GM04504 (cell line): ENCODE measurements at regions not wholly inside any gene's neighbourhood (a gene's known extent, or its start where the extent isn't known, plus 50 kb on each side); places are given as distances from the start of the nearest gene placed in this dataset.
"Not testable (repeated sequence)": the region's sequence is repeated elsewhere in the genome, so short reads cannot be mapped to it uniquely, and the experiment has no call there.

Experiments used
- DNase-seq: peaks from one replicate; pipeline ENCODE4 v3.0.0-alpha.2; 2012; ENCODE audit warnings: low read depth

DNA sequence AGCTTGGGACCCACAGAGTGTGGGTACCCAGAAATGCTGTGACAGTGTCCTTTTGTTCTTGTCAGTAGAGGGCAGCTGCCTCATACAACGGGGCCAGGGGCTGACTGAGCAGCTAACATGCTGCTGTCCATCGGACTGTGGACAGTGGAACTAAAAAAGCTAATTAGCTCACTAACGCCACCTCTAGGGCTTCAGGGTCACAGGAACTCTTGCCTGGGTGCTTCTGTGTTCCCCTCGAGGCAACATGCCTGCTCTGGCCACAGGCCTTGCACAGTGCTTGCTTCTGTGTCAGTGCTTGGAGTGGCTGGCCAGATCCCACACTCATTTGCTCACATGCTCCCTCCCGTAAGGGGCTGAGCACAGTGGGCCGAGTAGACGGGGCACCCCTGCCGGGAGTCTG lies 377.0 kb downstream of the OLFM4 start:
- DNase-seq: no peak

DNA sequence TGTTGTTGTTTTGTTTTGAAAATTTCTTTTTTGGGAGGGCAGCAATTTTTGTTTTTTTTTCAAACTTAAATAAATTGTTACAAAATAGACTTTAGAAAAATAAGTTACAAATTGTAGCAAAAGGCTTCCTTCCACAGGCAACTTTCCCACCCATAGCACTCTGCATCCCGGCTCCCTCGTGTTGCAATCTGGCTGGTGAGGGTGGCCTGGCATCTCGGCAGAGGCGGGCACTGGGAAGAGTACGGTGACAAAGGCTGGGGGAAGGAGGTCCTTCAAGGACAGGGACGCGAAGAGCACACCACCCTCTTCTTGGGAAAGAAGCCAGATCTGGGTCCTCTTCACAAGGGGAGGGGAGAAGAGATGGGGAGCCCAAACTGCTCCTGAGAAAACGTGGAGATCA lies 379.7 kb downstream of the OLFM4 start:
- DNase-seq: no peak

DNA sequence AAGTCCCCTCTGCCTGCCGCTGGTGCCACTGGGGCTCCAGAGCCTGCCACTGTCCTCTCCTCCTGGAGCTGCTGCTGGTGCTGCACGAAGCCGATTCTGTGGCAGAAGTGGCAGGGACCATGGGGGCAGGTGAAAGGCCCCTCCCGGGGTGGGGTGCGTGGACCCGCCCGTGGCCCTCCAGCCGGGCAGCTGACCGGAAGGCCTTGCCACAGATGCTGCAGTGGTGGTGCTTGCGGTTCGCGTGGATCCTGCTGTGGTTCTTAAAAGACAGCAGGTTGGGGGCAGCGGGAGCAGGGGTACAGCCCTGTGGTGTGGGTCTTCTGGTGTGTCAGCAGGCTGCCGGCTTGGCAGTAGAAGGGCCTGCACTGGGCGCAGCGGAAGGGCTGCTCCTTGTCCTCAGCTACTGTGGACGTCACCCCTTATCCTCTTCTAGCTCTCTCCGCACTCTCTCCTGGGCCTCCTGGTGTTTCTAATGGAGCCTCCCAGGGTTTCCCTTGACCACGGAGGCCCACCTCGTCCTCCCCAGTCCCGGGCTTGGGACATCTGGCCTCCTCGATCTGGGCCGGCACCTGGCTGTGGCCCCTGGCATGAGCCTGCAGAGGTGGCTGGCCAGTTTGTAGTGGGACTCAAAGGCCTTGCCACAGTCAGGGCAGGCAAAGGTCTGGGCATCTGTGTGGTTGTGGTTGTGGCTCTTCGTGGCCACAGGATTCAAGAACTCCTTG lies 380.4 kb downstream of the OLFM4 start:
- no peak for DNase-seq

DNA sequence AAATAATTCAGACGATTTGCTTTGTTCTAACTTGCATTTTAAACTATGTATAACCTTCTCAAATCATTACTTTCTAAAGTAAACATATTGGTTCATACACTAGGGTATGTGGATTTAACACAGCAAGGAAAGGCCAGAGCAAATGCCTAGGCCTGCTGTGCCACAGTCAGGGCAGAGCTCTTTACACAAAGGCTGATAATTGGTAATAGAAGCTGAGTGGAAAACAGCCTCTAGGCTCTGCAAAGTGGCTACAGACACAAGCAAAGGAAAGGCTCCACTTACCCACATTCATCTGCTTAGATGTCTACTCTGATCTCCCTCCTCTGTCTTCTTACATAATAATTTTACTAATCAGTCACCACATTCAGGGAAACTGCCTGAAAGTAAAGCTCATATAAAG lies 382.9 kb downstream of the OLFM4 start:
- DNase-seq: no peak

DNA sequence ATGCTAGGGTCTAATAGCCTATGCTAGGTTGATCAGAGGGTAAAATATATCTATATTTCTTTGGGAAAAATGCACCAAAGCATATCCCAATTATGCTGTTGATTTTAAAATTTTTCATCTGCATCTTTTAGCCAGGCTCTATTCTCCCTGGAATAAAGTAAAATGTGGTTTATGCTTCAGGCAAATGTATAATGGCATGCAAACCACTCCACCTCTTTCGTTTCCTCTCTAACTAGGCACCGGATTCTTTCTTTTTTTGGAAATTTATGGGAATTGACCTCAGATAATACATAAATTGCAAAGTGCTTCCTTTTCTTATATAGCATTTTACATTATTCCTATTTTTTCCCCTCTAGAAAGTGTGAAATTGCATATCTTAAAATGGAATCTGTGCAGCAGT lies 386.5 kb downstream of the OLFM4 start:
- no peak for DNase-seq

DNA sequence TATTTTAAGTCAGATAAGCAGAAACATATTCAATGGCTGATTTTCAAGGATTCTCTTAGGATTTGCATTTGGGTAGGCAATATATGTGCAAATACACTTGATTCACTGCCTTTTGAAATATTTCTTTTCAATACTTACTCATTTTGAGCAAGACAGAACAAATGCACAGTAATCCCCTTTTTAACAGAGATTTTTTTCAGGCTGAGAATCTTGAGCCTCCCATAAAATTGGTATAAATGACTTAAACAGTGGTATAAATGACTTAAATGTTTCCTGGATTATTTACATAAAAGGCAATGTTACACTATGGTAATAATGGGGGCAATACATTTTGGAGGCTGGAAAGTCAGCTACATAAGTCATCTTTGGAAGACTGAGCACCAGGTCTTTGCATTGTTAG lies 389.0 kb downstream of the OLFM4 start:
- no peak for DNase-seq

DNA sequence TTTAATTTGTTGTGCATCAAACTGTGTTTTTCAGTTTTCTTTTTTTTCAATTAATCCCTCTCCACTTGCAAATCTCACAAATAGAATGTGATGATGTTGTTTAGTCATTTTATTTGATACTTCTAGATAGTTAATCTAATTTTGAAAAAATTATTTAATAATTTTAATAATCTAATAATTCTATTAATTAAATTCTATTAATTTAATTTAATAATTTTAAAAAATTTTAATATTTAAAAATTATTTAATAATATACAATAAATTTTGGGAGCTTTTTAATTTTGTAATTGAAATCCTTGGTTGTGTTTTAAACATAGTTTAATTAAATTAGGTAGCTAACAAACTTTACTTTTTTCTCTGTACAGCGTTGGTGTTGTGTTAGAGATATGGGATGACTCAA lies 393.8 kb downstream of the OLFM4 start:
- DNase-seq: no peak

DNA sequence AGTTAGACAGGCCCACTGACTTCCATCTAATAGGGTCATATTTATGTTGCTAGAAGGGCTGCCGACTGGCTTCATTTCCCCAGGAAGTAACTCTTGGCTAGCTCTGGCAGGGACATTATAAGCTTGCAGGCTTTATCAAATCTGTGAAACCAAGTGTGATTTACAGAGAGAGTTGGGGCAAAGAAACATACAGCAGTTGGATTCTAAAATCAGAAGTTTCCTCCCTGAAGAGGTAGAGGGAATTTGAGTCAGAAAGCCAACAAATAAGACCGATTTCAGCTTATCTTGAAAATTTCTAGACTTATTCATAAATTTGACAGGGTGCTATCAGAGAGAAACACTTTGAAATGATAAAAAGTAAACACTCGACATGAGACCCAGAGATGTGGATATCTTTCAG lies 407.8 kb downstream of the OLFM4 start:
- DNase-seq: no peak

DNA sequence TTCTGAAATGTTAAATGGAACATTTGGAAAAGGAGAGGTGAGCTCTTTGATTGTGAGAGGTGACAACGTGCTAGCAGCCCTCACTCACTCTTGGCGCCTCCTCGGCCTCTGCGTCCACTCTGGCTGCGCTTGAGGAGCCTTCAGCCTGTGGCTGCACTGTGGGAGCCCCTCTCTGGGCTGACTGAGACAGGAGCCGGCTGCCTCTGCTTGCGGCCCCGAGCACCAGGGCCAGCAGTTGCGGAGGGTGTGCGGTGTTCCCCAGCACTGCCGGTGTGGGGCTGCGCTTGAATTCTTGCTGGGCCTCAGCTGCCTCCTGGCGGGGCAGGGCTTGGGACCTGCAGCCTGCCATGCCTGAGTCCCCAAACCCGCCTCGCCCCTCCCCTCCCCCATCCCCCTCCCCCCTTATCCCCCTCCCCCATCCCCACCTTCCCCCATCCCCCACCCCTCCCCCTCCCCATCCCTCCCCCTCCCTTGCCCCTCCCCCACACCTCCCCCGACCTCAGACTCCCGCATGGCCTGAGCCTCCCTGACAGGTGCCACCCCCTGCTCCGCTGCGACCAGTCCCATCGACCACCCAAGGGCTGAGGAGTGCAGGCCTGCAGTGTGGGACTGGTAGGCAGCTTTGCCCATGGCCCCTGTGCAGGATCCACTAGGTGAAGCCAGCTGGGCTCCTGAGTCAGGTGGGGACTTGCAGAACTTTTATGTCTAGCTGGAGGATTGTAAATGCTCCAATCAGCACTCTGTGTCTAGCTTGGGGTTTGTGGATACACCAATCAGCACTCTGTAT lies 411.0 kb downstream of the OLFM4 start:
- no peak for DNase-seq

DNA sequence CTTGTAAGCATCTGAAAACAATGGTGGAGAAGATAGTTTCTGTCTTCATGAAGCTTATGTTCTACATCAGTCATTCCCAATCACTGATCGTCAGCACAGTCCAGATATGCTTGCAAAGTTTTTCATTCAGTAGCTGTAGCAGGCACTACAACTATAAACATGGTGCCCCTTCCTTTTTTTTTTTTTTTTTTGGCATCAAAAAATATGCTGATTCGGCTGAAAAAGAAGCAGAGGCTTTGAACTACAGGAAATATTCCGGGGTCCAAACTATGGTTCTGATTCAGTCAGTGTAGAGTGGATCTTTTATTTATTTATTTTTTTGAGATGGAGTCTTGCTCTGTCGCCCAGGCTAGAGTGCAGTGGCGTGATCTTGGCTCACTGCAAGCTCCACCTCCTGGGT lies 414.4 kb downstream of the OLFM4 start:
- DNase-seq: no peak

DNA sequence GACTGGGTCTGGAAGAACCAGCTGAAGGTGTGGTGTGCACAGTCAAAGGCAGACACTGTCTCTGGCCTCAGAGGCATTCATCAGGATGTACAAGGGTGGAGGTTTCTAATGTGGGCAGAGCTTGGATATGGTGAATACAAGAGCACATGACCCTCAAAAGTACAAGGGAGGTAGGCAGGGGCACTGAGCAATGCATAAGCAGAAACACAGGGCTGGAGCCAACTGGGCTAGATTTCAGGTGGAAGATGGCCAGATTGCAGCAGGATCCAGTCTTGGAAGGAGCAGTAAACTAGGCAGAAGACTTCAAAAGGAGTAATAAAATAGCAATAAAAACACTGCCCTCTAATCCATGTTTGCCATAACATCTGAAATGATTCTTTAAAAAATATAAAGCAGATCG lies 417.1 kb downstream of the OLFM4 start:
- no peak for DNase-seq

DNA sequence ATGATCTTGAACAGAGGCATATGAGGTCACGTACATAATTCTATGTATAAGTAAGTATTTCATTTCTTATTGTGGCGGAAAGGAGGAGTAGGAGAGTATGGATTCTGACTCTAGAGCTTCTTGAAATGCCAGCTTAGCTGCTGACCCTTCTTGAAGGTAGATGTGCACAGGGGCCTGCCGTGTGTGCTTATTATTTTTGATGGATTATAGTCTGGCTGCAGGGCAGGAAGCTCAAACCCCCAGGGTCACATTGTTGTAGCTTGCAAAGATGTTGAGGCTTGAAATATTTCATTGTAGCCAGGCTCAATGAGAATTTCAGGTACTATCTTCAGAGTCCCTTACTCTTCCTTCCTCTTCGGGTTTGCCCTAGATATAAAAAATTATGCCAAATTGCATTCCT lies 418.8 kb downstream of the OLFM4 start:
- no peak for DNase-seq

DNA sequence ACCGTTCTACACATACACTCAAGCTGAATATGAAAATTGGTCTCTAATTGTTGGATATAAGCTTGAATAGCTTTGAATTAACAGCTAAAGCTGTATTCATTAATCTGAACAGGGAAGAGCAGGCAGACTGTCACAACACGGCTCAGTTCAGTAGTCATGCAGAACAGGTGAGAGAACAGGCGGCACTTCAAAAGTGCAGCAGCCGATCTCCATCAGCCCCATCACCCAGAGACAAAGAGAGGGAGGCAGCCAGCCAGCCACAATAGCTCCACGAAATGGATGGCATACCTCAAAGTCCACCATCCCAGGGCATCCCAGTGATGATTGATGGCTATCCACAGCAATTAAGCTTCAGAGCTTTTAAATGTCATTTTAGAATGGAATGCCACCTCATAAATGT lies 419.2 kb downstream of the OLFM4 start:
- DNase-seq: no peak

DNA sequence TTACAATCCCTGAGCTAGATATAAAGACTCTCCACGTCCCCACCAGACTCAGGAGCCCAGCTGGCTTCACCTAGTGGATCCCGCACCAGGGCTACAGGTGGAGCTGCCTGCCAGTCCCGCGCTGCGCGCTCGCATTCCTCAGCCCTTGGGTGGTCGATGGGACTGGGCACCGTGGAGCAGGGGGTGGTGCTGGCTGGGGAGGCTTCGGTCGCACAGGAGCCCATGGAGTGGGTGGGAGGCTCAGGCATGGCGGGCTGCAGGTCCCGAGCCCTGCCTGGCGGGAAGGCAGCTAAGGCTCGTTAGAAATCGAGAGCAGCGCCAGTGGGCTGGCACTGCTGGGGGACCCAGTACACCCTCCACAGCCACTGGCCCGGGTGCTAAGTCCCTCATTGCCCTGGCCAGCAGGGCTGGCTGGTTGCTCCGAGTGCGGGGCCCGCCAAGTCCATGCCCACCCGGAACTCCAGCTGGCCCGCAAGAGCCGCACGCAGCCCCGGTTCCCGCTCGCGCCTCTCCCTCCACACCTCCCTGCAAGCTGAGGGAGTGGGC lies 423.7 kb downstream of the OLFM4 start:
- not testable (repeated sequence) for DNase-seq

DNA sequence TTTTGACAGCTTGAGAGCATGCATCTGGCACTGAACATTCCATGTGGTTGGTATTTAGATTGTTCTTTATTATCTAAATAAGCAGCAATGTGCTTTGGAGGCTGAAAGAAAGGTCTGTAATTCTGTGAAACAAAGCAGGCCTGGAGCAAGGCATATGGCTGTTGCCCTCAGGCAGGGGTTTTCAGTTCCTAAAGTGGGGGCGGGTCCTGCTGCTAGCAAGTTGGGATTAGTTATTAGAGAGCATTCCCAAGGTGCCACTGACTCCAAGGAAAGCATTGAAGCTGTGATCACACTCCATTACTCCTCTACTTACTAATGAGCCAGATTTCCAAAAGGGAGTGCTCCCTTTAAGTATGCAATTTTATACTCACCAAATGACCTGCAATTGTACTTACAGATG lies 432.2 kb downstream of the OLFM4 start:
- DNase-seq: no peak

DNA sequence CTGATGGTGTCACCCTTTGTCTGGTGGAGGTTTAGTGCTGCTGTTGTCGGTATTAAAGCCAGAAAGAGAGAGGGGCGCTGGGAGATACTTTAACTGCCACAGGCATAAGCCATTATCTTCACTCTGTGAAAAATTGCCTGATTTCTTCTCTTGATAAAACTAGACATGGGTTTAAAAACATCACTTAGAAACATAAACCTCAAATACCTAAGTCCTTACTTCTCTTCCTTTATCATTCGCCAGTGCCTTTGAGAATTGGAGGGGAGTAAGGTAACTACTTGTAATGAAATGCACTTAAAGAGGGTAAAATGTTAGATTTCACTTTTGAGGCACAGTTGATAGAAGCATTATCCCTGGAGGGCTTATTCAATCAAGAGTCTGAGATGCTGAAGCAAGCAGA lies 434.5 kb downstream of the OLFM4 start:
- DNase-seq: no peak

DNA sequence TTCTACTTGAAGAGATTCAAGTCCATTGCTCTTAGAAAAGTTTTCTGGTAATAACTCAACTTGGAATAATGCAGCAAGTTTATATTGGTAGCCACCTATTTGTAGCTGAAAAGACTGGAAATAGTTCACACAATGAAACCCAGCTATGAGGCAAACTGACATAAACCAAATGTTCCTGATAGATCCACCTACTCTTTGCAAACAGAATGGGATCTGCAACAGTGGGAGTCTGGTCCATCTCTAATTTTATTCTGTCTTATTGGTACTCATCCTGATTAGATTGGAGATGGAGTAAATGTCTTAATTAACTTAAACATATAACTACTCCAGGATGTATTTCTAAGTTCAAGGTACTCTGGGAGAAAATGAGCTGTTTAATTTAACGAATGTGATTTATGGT lies 438.0 kb downstream of the OLFM4 start:
- DNase-seq: no peak

DNA sequence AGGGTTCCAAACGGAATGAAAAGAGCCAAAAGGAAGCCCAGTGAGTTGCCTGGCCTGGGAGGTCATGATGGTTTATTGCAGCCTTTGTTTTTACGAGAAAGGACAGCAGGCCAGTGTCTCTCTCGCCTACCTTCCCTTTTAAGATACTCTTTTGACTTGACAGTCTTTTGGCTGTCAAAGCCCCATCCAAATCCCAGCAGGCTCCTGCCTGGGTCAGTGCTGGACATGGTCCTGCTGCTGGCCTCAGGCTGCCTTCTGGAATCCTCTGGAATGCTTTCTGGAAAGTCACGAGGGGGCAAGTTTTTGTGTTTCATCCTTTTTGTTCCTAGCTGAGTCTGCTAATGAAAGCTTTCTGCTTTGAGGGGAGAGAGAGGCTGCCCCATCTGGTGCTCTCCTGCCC lies 444.8 kb downstream of the OLFM4 start:
- no peak for DNase-seq

DNA sequence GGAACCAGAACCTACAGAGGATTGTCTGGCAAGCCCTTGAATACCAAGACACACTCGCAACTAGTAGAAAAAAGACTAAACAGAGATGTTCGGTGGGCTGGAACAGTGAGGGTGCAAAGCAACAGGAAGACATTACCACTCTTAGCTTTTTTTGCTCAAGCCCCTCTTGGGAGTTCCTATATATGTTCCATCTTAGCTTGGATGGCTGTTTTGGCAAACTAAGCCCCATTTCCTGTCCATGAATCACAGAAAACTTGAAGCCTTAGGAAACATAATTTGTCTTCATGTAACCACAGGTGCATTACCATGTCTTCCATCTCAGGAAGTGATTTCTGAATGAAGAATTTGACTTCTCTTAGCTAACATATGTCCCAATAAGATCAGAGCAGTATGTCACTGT lies 446.3 kb downstream of the OLFM4 start:
- no peak for DNase-seq

DNA sequence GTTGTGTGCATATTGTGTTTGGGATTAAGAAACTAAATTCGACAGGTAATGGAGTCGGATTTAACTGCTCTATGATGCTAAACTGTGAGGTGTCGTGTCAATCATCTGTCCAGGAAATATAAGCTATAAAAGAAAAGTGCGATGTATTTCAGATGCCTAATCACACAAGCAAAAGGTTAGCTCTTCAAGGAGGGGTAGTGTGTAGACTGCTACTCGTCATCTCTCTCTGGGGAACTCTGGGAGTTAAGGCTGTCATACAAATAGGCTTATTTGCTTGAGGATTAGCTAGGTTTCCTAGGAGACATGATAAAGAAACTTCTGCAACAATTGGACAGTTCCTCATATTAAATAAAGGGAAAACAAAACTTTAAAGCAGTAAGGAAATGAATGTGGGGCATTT lies 462.1 kb downstream of the OLFM4 start:
- DNase-seq: no peak

DNA sequence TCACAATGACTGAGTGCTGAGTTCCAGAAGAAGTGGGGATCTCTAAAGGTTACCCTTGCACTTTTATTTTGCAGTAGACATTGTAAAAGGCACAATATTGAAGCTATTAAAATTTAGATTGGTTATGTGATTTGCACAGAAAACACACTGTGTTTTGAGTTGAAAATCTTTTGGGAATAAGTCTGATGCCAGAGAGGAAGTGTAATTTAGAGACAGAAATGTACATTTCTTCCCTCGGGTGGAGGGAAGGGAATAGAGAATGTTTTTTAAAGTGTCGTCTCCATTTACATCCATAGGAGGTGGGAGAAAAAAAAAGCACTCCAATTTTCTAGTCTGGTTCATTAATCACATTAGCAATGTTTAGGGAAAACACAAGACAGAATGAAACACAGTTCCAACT lies 465.8 kb downstream of the OLFM4 start:
- no peak for DNase-seq

DNA sequence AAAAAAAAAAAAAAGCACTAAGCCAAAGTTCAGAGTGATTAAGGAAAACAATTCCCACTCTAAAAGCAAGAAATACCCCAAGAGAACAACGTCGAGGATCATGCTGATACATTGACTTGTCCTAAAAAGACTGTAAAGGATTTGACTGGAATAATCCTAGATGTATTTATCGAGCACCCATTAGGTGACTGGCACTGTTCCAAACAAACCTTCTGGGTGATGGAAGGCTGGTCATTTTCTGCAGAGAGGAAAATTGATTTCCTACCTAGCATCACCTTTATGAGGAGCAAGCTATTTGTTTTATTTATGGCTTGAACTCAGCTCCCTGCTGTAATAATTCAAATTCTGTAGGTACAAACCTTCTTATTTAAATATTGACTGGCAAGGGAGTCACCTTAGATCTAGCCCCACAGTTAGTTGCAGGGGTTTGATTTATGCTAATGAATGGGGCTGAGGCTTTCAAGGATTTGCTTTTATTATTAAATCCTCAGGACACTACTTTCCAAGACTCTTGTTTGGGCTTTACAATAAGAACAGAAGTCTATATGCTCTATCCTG lies 471.0 kb downstream of the OLFM4 start:
- DNase-seq: no peak

DNA sequence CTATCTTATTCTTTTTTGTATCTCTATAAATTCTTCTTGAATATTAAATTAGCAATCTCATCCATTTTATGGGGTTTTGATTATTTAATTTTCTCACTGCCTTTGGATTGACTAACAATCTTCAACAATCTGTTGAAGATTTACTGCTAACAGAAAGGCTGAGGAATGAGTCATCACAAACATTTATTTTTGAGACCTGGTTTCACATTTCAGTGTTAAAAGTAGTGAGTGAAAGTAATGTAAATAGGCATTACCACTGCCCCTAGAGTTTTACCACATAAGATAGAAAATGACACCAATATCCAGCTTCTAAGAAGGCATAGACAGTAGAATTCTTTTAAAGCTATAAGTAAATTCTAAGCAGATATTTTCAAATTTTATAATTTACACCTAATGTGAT lies 472.8 kb downstream of the OLFM4 start:
- no peak for DNase-seq
